MCF 10A (cell line): ENCODE measurements at regions not wholly inside any gene's neighbourhood (a gene's known extent, or its start where the extent isn't known, plus 50 kb on each side); places are given as distances from the start of the nearest gene placed in this dataset.

Experiments used
- BruUV-seq: library from RNA; stranded (reverse); fragments of 400-500 nt; replicated peaks from 2 replicates; lab custom pipeline; 2021; lab: Mats Ljungman, UMichigan
- CTCF ChIA-PET: fragments of 300-600 bp; sonication (Branson Sonifier 250); formaldehyde crosslinking; extraction: SDS; loops from one replicate; lab custom pipeline; 2021; ENCODE audit warnings: antibody characterized with exemption, inconsistent platforms; lab: Yijun Ruan, JAX
- POLR2A ChIA-PET: fragments of 300-600, 350-650 bp; sonication (Branson Sonifier 250); formaldehyde crosslinking; extraction: SDS; loops from one replicate; lab custom pipeline; 2020; ENCODE audit warnings: antibody characterized with exemption, inconsistent platforms; lab: Yijun Ruan, JAX
- DNase-seq: peaks from one replicate; pipeline ENCODE4 v3.0.0-alpha.2; 2018; ENCODE audit not compliant: unreplicated experiment
- H3K27ac Mint-ChIP-seq: one replicate; pipeline ENCODE4 v1.8.0; 2022; ENCODE audit warnings: mild to moderate bottlenecking, low read depth, mixed read lengths; ENCODE audit not compliant: unreplicated experiment
- H3K27me3 Mint-ChIP-seq: one replicate; pipeline ENCODE4 v1.8.0; 2022; ENCODE audit warnings: mixed read lengths; ENCODE audit not compliant: insufficient read depth, unreplicated experiment
- H3K36me3 Mint-ChIP-seq: one replicate; pipeline ENCODE4 v1.8.0; 2022; ENCODE audit warnings: mild to moderate bottlenecking, moderate library complexity, mixed read lengths; ENCODE audit not compliant: insufficient read depth, unreplicated experiment
- H3K4me1 Mint-ChIP-seq: one replicate; pipeline ENCODE4 v1.8.0; 2022; ENCODE audit warnings: mixed read lengths; ENCODE audit not compliant: insufficient read depth, unreplicated experiment
- H3K4me3 Mint-ChIP-seq: one replicate; pipeline ENCODE4 v1.8.0; 2022; ENCODE audit warnings: mild to moderate bottlenecking, moderate library complexity, mixed read lengths; ENCODE audit not compliant: unreplicated experiment
- H3K9me3 Mint-ChIP-seq: one replicate; pipeline ENCODE4 v1.8.0; 2022; ENCODE audit warnings: mixed read lengths; ENCODE audit not compliant: unreplicated experiment
- CTCF ChIP-seq: fragments of 200-600 bp; IDR thresholded peaks from one replicate; pipeline ENCODE4 v1.8.0; 2022; ENCODE audit warnings: antibody characterized with exemption, mild to moderate bottlenecking; ENCODE audit not compliant: unreplicated experiment
- intact Hi-C: fragments of 100-400 bp; cut with micrococcal nuclease; formaldehyde crosslinking; loops from 2 replicates; pipeline ENCODE4 v1.14.1; 2022

DNA sequence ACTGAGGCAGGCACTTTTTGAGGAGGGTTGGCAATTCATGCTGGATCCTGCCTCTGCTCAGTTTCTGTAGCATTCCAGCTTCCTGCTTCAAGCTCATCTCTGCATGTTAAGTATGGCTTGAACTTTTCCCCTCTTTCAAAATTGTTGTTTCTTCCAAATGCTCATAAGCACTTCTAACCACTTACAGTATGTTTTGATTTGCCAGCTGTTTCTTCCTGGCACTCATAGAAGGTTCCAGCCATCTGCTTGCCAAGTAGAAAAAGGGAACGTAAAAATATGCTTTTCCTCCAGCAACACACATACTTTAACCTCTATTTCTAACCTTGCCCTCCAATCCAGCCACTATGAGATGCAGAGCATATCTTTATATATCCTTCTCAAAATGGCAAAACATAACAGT is 692.6 kb upstream of the COBL start:
- intact Hi-C loops, result no loop called here
- ChIA-PET POLR2A (no interaction called here), CTCF (no interaction called here)
- DNase-seq, result no peak
- Mint-ChIP-seq H3K27me3 (peaks cover 63% of the 10 kb centered on the region), H3K27ac (no peak overlapping the region), H3K36me3 (peaks cover 5% of the 10 kb centered on the region), H3K4me3 (no peak overlapping the region), H3K4me1 (no peaks in the 10 kb centered on the region), H3K9me3 (no peaks in the 10 kb centered on the region)
- BruUV-seq, result no TSS peak
- TF ChIP-seq CTCF, result no peak

- peaks cover 5% of the 10 kb centered on the region for H3K36me3 Mint-ChIP-seq
- CTCF ChIA-PET, result interaction anchor here (0.6 to 1.2 kb wide), 4 partner anchors 12 to 526 kb away, joined by 3 to 6 read pairs (median 4); no protein-coding TSS in a partner anchor
Observed at GRCh38 chr7:52006674-52007073, 690.1 kb upstream of the COBL start.

DNA sequence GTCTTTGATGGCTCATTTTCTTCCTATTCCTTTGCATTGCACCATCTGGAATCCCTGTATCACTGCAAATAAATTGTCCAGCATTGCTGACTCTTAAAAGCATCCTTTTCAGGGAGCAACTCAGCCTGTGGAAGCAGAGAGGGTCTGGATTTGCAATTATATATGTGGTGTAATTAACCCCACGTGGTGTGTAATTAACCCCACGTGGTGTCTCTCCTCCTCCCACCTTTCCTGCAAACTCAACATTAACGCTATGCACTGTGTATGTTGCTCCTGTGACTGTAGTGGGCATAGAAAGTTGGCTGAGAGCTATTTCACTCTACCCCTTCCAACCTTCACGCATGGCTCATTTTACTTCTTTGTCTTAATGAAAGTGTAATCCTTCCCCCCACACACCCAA is 689.0 kb upstream of the COBL start:
- no peak for TF ChIP-seq CTCF
- intact Hi-C loops, result no loop called here
- no TSS peak for BruUV-seq
- H3K4me1 Mint-ChIP-seq, result no peaks in the 10 kb centered on the region
- peaks cover 82% of the 10 kb centered on the region for H3K27me3 Mint-ChIP-seq
- DNase-seq, result no peak
- H3K4me3 Mint-ChIP-seq, result no peak overlapping the region
- no peaks in the 10 kb centered on the region for H3K9me3 Mint-ChIP-seq
- no peak overlapping the region for H3K27ac Mint-ChIP-seq
- POLR2A ChIA-PET, result no interaction called here
- CTCF ChIA-PET, result no interaction called here
- H3K36me3 Mint-ChIP-seq, result peaks cover 5% of the 10 kb centered on the region

More at GRCh38 chr7:52006674-52007073, 690.1 kb upstream of the COBL start:
- Mint-ChIP-seq H3K4me3 (no peak overlapping the region), H3K4me1 (no peaks in the 10 kb centered on the region), H3K27ac (no peak overlapping the region), H3K27me3 (peaks cover 88% of the 10 kb centered on the region), H3K9me3 (no peaks in the 10 kb centered on the region)
- TF ChIP-seq CTCF, result no peak
- no peak for DNase-seq
- no TSS peak for BruUV-seq
- POLR2A ChIA-PET, result no interaction called here
- intact Hi-C loops, result no loop called here

DNA sequence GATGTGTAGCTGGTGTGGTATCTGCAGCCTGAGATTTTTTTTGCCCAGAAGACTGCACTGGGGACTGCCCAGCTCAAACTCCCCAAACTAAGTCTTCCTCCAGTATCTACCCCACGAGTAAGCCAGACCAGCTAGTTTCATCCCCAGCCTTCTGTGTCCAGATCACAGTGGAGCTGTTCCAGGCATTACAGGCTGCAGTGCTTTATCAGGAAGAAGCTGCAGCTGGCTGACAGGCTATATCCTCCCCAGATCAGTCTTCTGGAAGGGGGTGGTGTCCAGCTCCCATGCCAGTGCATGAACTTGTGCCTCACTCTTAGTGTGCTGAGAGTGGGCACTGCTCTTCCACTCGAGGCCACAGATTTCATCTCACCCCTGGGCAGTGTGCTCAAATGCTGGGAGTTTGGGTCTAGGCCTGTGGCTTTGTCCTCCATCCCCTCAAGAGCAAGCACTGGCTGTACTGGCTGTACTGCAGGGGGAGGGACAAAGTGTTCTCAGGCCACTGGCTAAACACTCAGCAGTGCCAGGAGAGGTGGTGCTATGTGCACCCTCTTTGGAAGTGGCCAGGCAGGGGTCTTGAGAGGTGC is 679.1 kb upstream of the COBL start:
- Mint-ChIP-seq H3K27ac (no peak overlapping the region), H3K9me3 (no peaks in the 10 kb centered on the region), H3K27me3 (peaks cover 55% of the 10 kb centered on the region), H3K4me3 (no peak overlapping the region), H3K4me1 (no peaks in the 10 kb centered on the region), H3K36me3 (no peaks in the 10 kb centered on the region)
- POLR2A ChIA-PET, result no interaction called here
- DNase-seq, result no peak
- TF ChIP-seq CTCF, result no peak
- CTCF ChIA-PET, result interaction anchor here (0.7 kb wide), 2 partner anchors 45 to 1495 kb away, joined by 3 to 4 read pairs; no protein-coding TSS in a partner anchor
- BruUV-seq, result no TSS peak
- intact Hi-C loops, result no loop called here
